ENCODE measurements at regions not wholly inside any gene's neighbourhood (a gene's known extent, or its start where the extent isn't known, plus 50 kb on each side); places are given as distances from the start of the nearest gene placed in this dataset.

GRCh38 chr9:101893661-101894646 lies 155.5 kb upstream of the GRIN3A start:
- Histone ChIP-seq H3K27ac (ENCODE audit: insufficient read depth, low read length, poor library complexity, severe bottlenecking) (no peak overlapping the region), H3K4me1 (ENCODE audit: control insufficient read depth, insufficient read depth, low read length, poor library complexity, severe bottlenecking) (no peaks in the 10 kb centered on the region), H3K9me3 (ENCODE audit: control insufficient read depth in 2 of 2, low read length in 2 of 2) (no peaks in the 10 kb centered on the region), H3K27me3 (ENCODE audit: control insufficient read depth, insufficient read depth, low read length) (no peaks in the 10 kb centered on the region), H3K4me3 (ENCODE audit: low read depth, low read length) (no peak overlapping the region), H3K36me3 (ENCODE audit: control insufficient read depth, insufficient read depth, low read length) (no peaks in the 10 kb centered on the region)
- H3K27me3 Mint-ChIP-seq: no peaks in the 10 kb centered on the region
- no peak overlapping the region for H3K27ac Mint-ChIP-seq
- no peak overlapping the region for H3K4me3 Mint-ChIP-seq
- peaks cover 0 to 3% (median 0%) of the 10 kb centered on the region in 7 donors for H3K9me3 Mint-ChIP-seq
- DNase-seq: no peak
- no peak for ATAC-seq (ENCODE audit: low read depth in 2 of 2)
- no peaks in the 10 kb centered on the region for H3K4me1 Mint-ChIP-seq
- H3K36me3 Mint-ChIP-seq: no peaks in the 10 kb centered on the region

GRCh38 chr9:101881508-101881907 lies 143.1 kb upstream of the GRIN3A start:
- ATAC-seq (ENCODE audit: low read depth in 2 of 2) (no peak), DNase-seq (no peak)
- H3K9me3 Mint-ChIP-seq: peaks cover 0 to 4% (median 0%) of the 10 kb centered on the region in 7 donors
- Histone ChIP-seq H3K27ac (ENCODE audit: insufficient read depth, low read length, poor library complexity, severe bottlenecking) (no peak overlapping the region), H3K4me3 (ENCODE audit: low read depth, low read length) (no peak overlapping the region), H3K4me1 (ENCODE audit: control insufficient read depth, insufficient read depth, low read length, poor library complexity, severe bottlenecking) (no peaks in the 10 kb centered on the region), H3K36me3 (ENCODE audit: control insufficient read depth, insufficient read depth, low read length) (no peaks in the 10 kb centered on the region), H3K27me3 (ENCODE audit: control insufficient read depth, insufficient read depth, low read length) (no peaks in the 10 kb centered on the region), H3K9me3 (ENCODE audit: control insufficient read depth in 2 of 2, low read length in 2 of 2) (no peaks in the 10 kb centered on the region)
- H3K4me3 Mint-ChIP-seq: no peak overlapping the region
- H3K27me3 Mint-ChIP-seq: no peaks in the 10 kb centered on the region
- H3K27ac Mint-ChIP-seq: no peak overlapping the region
- H3K36me3 Mint-ChIP-seq: no peaks in the 10 kb centered on the region
- no peaks in the 10 kb centered on the region for H3K4me1 Mint-ChIP-seq

GRCh38 chr9:101880846-101881245 lies 142.4 kb upstream of the GRIN3A start:
- Mint-ChIP-seq H3K4me1 (no peaks in the 10 kb centered on the region), H3K4me3 (no peak overlapping the region), H3K9me3 (peaks cover 0 to 4% (median 0%) of the 10 kb centered on the region in 7 donors), H3K27ac (no peak overlapping the region), H3K27me3 (no peaks in the 10 kb centered on the region), H3K36me3 (no peaks in the 10 kb centered on the region)
- no peaks in the 10 kb centered on the region for H3K36me3 ChIP-seq (ENCODE audit: control insufficient read depth, insufficient read depth, low read length)
- no peaks in the 10 kb centered on the region for H3K27me3 ChIP-seq (ENCODE audit: control insufficient read depth, insufficient read depth, low read length)
- DNase-seq (no peak), ATAC-seq (ENCODE audit: low read depth in 2 of 2) (no peak)
- H3K4me1 ChIP-seq (ENCODE audit: control insufficient read depth, insufficient read depth, low read length, poor library complexity, severe bottlenecking): no peaks in the 10 kb centered on the region
- no peak overlapping the region for H3K27ac ChIP-seq (ENCODE audit: insufficient read depth, low read length, poor library complexity, severe bottlenecking)
- H3K4me3 ChIP-seq (ENCODE audit: low read depth, low read length): no peak overlapping the region
- H3K9me3 ChIP-seq (ENCODE audit: control insufficient read depth in 2 of 2, low read length in 2 of 2): no peaks in the 10 kb centered on the region

- no peak overlapping the region for H3K27ac Mint-ChIP-seq
- H3K27ac ChIP-seq (ENCODE audit: insufficient read depth, low read length, poor library complexity, severe bottlenecking): no peak overlapping the region
- H3K9me3 ChIP-seq (ENCODE audit: control insufficient read depth in 2 of 2, low read length in 2 of 2): no peaks in the 10 kb centered on the region
- no peak for ATAC-seq (ENCODE audit: low read depth in 2 of 2)
- H3K4me1 ChIP-seq (ENCODE audit: control insufficient read depth, insufficient read depth, low read length, poor library complexity, severe bottlenecking): no peaks in the 10 kb centered on the region
- no peaks in the 10 kb centered on the region for H3K36me3 Mint-ChIP-seq
- no peaks in the 10 kb centered on the region for H3K4me1 Mint-ChIP-seq
- no peak overlapping the region for H3K4me3 ChIP-seq (ENCODE audit: low read depth, low read length)
- H3K4me3 Mint-ChIP-seq: no peak overlapping the region
- no peaks in the 10 kb centered on the region for H3K27me3 ChIP-seq (ENCODE audit: control insufficient read depth, insufficient read depth, low read length)
- H3K27me3 Mint-ChIP-seq: no peaks in the 10 kb centered on the region
- DNase-seq: no peak
- H3K9me3 Mint-ChIP-seq: peaks cover 0 to 3% (median 0%) of the 10 kb centered on the region in 7 donors
- no peaks in the 10 kb centered on the region for H3K36me3 ChIP-seq (ENCODE audit: control insufficient read depth, insufficient read depth, low read length)
Observed at GRCh38 chr9:101878734-101879133, 140.3 kb upstream of the GRIN3A start.

- no peaks in the 10 kb centered on the region for H3K9me3 ChIP-seq (ENCODE audit: control insufficient read depth in 2 of 2, low read length in 2 of 2)
- no peaks in the 10 kb centered on the region for H3K4me1 Mint-ChIP-seq
- no peak overlapping the region for H3K4me3 Mint-ChIP-seq
Observed at GRCh38 chr9:101877439-101877838, 139.0 kb upstream of the GRIN3A start.

GRCh38 chr9:101861472-101861871 lies 123.0 kb upstream of the GRIN3A start:
- ATAC-seq (ENCODE audit: low read depth in 2 of 2) (no peak), DNase-seq (no peak)
- Histone ChIP-seq H3K9me3 (ENCODE audit: control insufficient read depth in 2 of 2, low read length in 2 of 2) (no peaks in the 10 kb centered on the region), H3K4me3 (ENCODE audit: low read depth, low read length) (no peak overlapping the region), H3K27ac (ENCODE audit: insufficient read depth, low read length, poor library complexity, severe bottlenecking) (no peak overlapping the region), H3K4me1 (ENCODE audit: control insufficient read depth, insufficient read depth, low read length, poor library complexity, severe bottlenecking) (no peaks in the 10 kb centered on the region), H3K27me3 (ENCODE audit: control insufficient read depth, insufficient read depth, low read length) (no peaks in the 10 kb centered on the region), H3K36me3 (ENCODE audit: control insufficient read depth, insufficient read depth, low read length) (no peaks in the 10 kb centered on the region)
- Mint-ChIP-seq H3K27ac (no peak overlapping the region), H3K4me1 (no peaks in the 10 kb centered on the region), H3K36me3 (no peaks in the 10 kb centered on the region), H3K4me3 (no peak overlapping the region), H3K9me3 (no peaks in the 10 kb centered on the region), H3K27me3 (no peaks in the 10 kb centered on the region)

More at GRCh38 chr9:101877439-101877838, 139.0 kb upstream of the GRIN3A start:
- Mint-ChIP-seq H3K9me3 (peaks cover 0 to 3% (median 0%) of the 10 kb centered on the region in 7 donors), H3K36me3 (no peaks in the 10 kb centered on the region), H3K27me3 (no peaks in the 10 kb centered on the region), H3K27ac (no peak overlapping the region)
- no peaks in the 10 kb centered on the region for H3K27me3 ChIP-seq (ENCODE audit: control insufficient read depth, insufficient read depth, low read length)
- no peak overlapping the region for H3K4me3 ChIP-seq (ENCODE audit: low read depth, low read length)
- no peaks in the 10 kb centered on the region for H3K36me3 ChIP-seq (ENCODE audit: control insufficient read depth, insufficient read depth, low read length)
- DNase-seq (no peak), ATAC-seq (ENCODE audit: low read depth in 2 of 2) (no peak)
- no peaks in the 10 kb centered on the region for H3K4me1 ChIP-seq (ENCODE audit: control insufficient read depth, insufficient read depth, low read length, poor library complexity, severe bottlenecking)
- H3K27ac ChIP-seq (ENCODE audit: insufficient read depth, low read length, poor library complexity, severe bottlenecking): no peak overlapping the region

GRCh38 chr9:101860920-101861319 lies 122.5 kb upstream of the GRIN3A start:
- no peaks in the 10 kb centered on the region for H3K27me3 ChIP-seq (ENCODE audit: control insufficient read depth, insufficient read depth, low read length)
- no peaks in the 10 kb centered on the region for H3K36me3 Mint-ChIP-seq
- DNase-seq (no peak), ATAC-seq (ENCODE audit: low read depth in 2 of 2) (no peak)
- H3K27me3 Mint-ChIP-seq: no peaks in the 10 kb centered on the region
- H3K4me3 ChIP-seq (ENCODE audit: low read depth, low read length): no peak overlapping the region
- no peaks in the 10 kb centered on the region for H3K36me3 ChIP-seq (ENCODE audit: control insufficient read depth, insufficient read depth, low read length)
- H3K4me3 Mint-ChIP-seq: no peak overlapping the region
- no peaks in the 10 kb centered on the region for H3K4me1 Mint-ChIP-seq
- H3K27ac ChIP-seq (ENCODE audit: insufficient read depth, low read length, poor library complexity, severe bottlenecking): no peak overlapping the region
- H3K27ac Mint-ChIP-seq: no peak overlapping the region
- no peaks in the 10 kb centered on the region for H3K4me1 ChIP-seq (ENCODE audit: control insufficient read depth, insufficient read depth, low read length, poor library complexity, severe bottlenecking)
- H3K9me3 ChIP-seq (ENCODE audit: control insufficient read depth in 2 of 2, low read length in 2 of 2): no peaks in the 10 kb centered on the region
- no peaks in the 10 kb centered on the region for H3K9me3 Mint-ChIP-seq

- H3K36me3 ChIP-seq (ENCODE audit: control insufficient read depth, insufficient read depth, low read length): no peaks in the 10 kb centered on the region
Observed at GRCh38 chr9:101859620-101860019, 121.2 kb upstream of the GRIN3A start.

More at GRCh38 chr9:101859620-101860019, 121.2 kb upstream of the GRIN3A start:
- Mint-ChIP-seq H3K4me3 (no peak overlapping the region), H3K4me1 (no peaks in the 10 kb centered on the region), H3K27me3 (no peaks in the 10 kb centered on the region), H3K27ac (no peak overlapping the region), H3K36me3 (no peaks in the 10 kb centered on the region), H3K9me3 (no peaks in the 10 kb centered on the region)
- Histone ChIP-seq H3K4me1 (ENCODE audit: control insufficient read depth, insufficient read depth, low read length, poor library complexity, severe bottlenecking) (no peaks in the 10 kb centered on the region), H3K27me3 (ENCODE audit: control insufficient read depth, insufficient read depth, low read length) (no peaks in the 10 kb centered on the region), H3K27ac (ENCODE audit: insufficient read depth, low read length, poor library complexity, severe bottlenecking) (no peak overlapping the region), H3K9me3 (ENCODE audit: control insufficient read depth in 2 of 2, low read length in 2 of 2) (no peaks in the 10 kb centered on the region), H3K4me3 (ENCODE audit: low read depth, low read length) (no peak overlapping the region)
- no peak for DNase-seq
- no peak for ATAC-seq (ENCODE audit: low read depth in 2 of 2)
